Mesothelial cell of epicardium (in vitro differentiated cells): ENCODE measurements at regions not wholly inside any gene's neighbourhood (a gene's known extent, or its start where the extent isn't known, plus 50 kb on each side); places are given as distances from the start of the nearest gene placed in this dataset.

Experiments used
- DNase-seq, 2 experiments: peaks; one replicate each; pipeline ENCODE4 v3.0.0; 2021; ENCODE audit warnings: low spot score in 2 of 2; ENCODE audit not compliant: unreplicated experiment in 2 of 2
- H3K27ac Mint-ChIP-seq: 2 replicates; pipeline ENCODE4 v1.8.0; 2021; ENCODE audit warnings: mixed read lengths
- H3K27me3 Mint-ChIP-seq: 2 replicates; pipeline ENCODE4 v1.8.0; 2021; ENCODE audit warnings: low read depth, mixed read lengths
- H3K36me3 Mint-ChIP-seq: 2 replicates; pipeline ENCODE4 v1.8.0; 2021; ENCODE audit warnings: mixed read lengths
- H3K4me1 Mint-ChIP-seq: 2 replicates; pipeline ENCODE4 v1.8.0; 2021; ENCODE audit warnings: mixed read lengths
- H3K4me3 Mint-ChIP-seq: 2 replicates; pipeline ENCODE4 v1.8.0; 2021; ENCODE audit warnings: mild to moderate bottlenecking, moderate library complexity, mixed read lengths
- H3K9me3 Mint-ChIP-seq: 2 replicates; pipeline ENCODE4 v1.8.0; 2021; ENCODE audit warnings: mixed read lengths
- CTCF ChIP-seq: fragments of 200-600 bp; sonication (generic); IDR thresholded peaks from one replicate; pipeline ENCODE4 v1.5.0; 2021; ENCODE audit warnings: antibody characterized with exemption; ENCODE audit not compliant: unreplicated experiment

DNA sequence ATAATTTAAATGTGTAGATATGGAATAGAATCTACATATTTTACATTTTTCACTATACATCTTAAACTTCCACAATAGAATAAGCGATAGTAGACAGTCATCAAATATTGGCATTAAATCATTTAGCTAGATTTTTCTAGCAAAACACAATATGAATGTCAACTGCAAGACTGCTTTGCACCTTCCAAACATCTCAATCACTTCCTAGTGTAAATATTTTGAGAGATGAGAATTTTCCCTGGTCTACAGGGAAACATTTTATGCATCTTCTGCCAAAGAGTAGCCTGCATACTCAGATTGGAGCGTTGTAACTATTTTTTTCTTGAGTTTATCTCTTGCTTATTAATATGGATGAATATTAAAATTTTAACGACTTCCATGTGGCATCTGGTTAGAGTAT is 897.4 kb downstream of the CENPC start:
- H3K27ac Mint-ChIP-seq = no peak overlapping the region
- H3K4me3 Mint-ChIP-seq = no peak overlapping the region
- no peaks in the 10 kb centered on the region for H3K4me1 Mint-ChIP-seq
- TF ChIP-seq CTCF = no peak
- H3K27me3 Mint-ChIP-seq = no peaks in the 10 kb centered on the region
- no peaks in the 10 kb centered on the region for H3K9me3 Mint-ChIP-seq
- no peaks in the 10 kb centered on the region for H3K36me3 Mint-ChIP-seq
- DNase-seq = no peak

DNA sequence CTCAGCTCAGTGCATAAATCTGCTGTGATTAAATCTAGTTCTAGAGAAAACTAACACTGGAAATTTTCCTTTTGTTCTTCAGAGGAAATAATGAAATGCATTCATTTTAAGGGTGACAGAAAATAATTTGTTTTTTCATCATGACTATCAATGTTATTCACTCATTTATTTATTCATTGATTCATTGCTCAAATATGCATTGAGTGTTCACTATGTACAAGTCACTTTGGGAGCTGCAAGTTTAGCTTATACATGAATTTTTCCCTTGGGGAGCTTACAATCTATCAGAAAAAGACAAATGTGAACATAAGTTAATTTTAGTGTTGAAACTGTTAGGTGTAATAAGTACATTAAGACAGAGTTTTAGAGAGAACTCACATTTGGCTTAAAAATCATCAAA is 897.8 kb downstream of the CENPC start:
- H3K27ac Mint-ChIP-seq = no peak overlapping the region
- no peak overlapping the region for H3K4me3 Mint-ChIP-seq
- no peaks in the 10 kb centered on the region for H3K4me1 Mint-ChIP-seq
- no peak for DNase-seq
- H3K9me3 Mint-ChIP-seq = no peaks in the 10 kb centered on the region
- TF ChIP-seq CTCF = no peak
- H3K36me3 Mint-ChIP-seq = no peaks in the 10 kb centered on the region
- H3K27me3 Mint-ChIP-seq = no peaks in the 10 kb centered on the region

DNA sequence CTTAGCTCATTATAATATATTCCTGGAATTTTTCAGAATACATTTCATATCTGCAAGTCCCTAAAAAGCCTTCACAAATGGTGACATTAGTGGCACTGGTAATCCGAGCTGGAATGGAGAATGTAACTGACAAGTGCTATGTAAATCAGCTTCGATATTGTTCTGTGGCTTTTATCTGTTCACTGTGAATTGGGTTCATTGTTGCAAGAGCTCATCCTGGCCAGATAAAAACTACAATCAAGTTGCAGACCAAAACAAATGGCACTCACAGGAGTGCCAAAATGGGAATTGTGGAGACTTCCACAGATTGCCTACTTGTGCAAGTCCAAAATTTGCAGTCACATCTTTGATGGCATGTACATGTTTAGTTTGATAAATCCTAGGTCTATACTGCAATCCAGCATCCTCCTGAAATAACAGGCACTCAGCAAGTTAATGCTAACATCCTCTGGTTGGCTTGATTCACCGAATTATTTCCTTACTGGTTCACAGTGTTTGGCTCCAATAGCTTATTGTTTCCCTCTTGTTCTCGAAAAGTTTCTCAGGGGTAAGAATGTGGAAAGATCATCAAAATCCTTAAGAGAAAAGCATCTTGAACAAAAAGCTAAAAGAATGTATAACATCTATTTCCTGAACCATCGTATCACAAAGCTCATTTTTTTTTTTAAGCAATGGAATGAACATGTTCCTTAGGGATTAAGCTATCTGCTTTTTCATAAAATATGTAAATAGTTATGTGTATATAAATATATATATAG is 904.9 kb downstream of the CENPC start:
- Mint-ChIP-seq H3K27ac (no peak overlapping the region), H3K9me3 (no peaks in the 10 kb centered on the region), H3K27me3 (no peaks in the 10 kb centered on the region), H3K4me3 (no peak overlapping the region), H3K36me3 (no peaks in the 10 kb centered on the region), H3K4me1 (peaks cover 7% of the 10 kb centered on the region)
- no peak for DNase-seq
- no peak for TF ChIP-seq CTCF

- Mint-ChIP-seq H3K4me3 (no peak overlapping the region), H3K4me1 (peaks cover 7% of the 10 kb centered on the region), H3K27me3 (no peaks in the 10 kb centered on the region), H3K27ac (no peak overlapping the region), H3K36me3 (no peaks in the 10 kb centered on the region), H3K9me3 (no peaks in the 10 kb centered on the region)
- no peak for DNase-seq
- no peak for TF ChIP-seq CTCF
These were observed 905.9 kb downstream of the CENPC start for GRCh38 chr4:66639361-66639760.

DNA sequence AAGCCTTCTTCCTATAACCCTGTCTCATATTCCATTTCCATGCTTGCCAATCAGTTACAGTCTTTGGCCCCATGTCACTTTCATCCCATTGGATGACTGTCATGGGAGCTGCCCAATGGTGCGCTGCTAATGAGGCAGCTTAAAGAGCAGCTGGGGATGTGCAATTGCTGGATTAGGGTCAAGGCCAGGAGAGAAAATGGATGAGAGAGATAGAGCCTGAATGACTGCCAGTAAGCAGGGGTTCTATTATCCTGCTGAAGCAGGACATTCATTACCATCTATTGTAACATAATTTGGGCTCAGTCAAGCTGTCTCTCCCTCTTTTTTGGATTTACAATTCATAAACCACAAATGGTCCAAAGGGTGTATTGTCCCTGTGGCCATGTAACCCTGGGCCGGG is 909.0 kb downstream of the CENPC start:
- TF ChIP-seq CTCF = no peak
- no peak overlapping the region for H3K27ac Mint-ChIP-seq
- H3K9me3 Mint-ChIP-seq = no peaks in the 10 kb centered on the region
- H3K27me3 Mint-ChIP-seq = no peaks in the 10 kb centered on the region
- no peaks in the 10 kb centered on the region for H3K36me3 Mint-ChIP-seq
- peaks cover 7% of the 10 kb centered on the region for H3K4me1 Mint-ChIP-seq
- DNase-seq = no peak
- no peak overlapping the region for H3K4me3 Mint-ChIP-seq
